GM12874 (cell line): ENCODE measurements at regions not wholly inside any gene's neighbourhood (a gene's known extent, or its start where the extent isn't known, plus 50 kb on each side); places are given as distances from the start of the nearest gene placed in this dataset.

Source experiments
- CTCF ChIP-seq: IDR thresholded peaks from 2 replicates; pipeline ENCODE4 v1.5.1; 2011; ENCODE audit warnings: low read depth, mild to moderate bottlenecking, control low read depth, low read length, moderate library complexity; ENCODE audit not compliant: insufficient read depth

- TF ChIP-seq CTCF, result no peak
These were observed 309.3 kb upstream of the UBE2E2 start for GRCh38 chr3:22893644-22894325.

GRCh38 chr3:22894865-22895264 is 308.3 kb upstream of the UBE2E2 start:
- no peak for TF ChIP-seq CTCF

GRCh38 chr3:22895671-22896070 is 307.5 kb upstream of the UBE2E2 start:
- no peak for TF ChIP-seq CTCF

GRCh38 chr3:22898558-22898957 is 304.6 kb upstream of the UBE2E2 start:
- no peak for TF ChIP-seq CTCF

- TF ChIP-seq CTCF, result no peak
These were observed 303.7 kb upstream of the UBE2E2 start for GRCh38 chr3:22899441-22899840.

GRCh38 chr3:22900296-22900695 is 302.8 kb upstream of the UBE2E2 start:
- TF ChIP-seq CTCF, result no peak

GRCh38 chr3:22901684-22902083 is 301.4 kb upstream of the UBE2E2 start:
- no peak for TF ChIP-seq CTCF
